A549 (cell line): ENCODE measurements at regions not wholly inside any gene's neighbourhood (a gene's known extent, or its start where the extent isn't known, plus 50 kb on each side); places are given as distances from the start of the nearest gene placed in this dataset.

Source experiments
- ATAC-seq, 2 experiments: fragments of 200-7000 bp in 1 of 2; fragments of >200 bp in 1 of 2; cut with Nextera tagmentation in 1 of 2; cut with Tn5 transposase in 1 of 2; 3 replicates each; pipeline versions ENCODE4 v1.8.0 to v1.9.1; 2018 to 2020; ENCODE audit warnings: mild to moderate bottlenecking in 1 of 2, moderate library complexity in 1 of 2
- CTCF ChIA-PET: fragments of 300-600 bp; sonication (Branson Sonifier 250); formaldehyde crosslinking; extraction: SDS; loops from one replicate; lab custom pipeline; 2021; ENCODE audit warnings: antibody characterized with exemption, inconsistent platforms; lab: Yijun Ruan, JAX
- POLR2A ChIA-PET: fragments of 350-600 bp; formaldehyde crosslinking; extraction: SDS; loops from one replicate; lab custom pipeline; 2021; ENCODE audit warnings: antibody characterized with exemption, inconsistent platforms; lab: Yijun Ruan, JAX
- DNase-seq, 2 experiments: peaks; one replicate each; pipeline versions ENCODE4 v3.0.0 to v3.0.0-alpha.2; 2011 to 2016; ENCODE audit warnings: low read depth in 1 of 2, low spot score in 1 of 2
- FAIRE-seq: peaks from 2 replicates; lab custom pipeline; 2011; peaks lifted over from hg19 to GRCh38; lab: Jason Lieb, UNC
- H3K27ac ChIP-seq, 2 experiments: fragments of >200 bp; sonication (Bioruptor Twin); formaldehyde crosslinking; 3 replicates each; pipeline ENCODE4 v1.5.1; 2016 to 2017
- H3K4me1 ChIP-seq: fragments of >200 bp; sonication (Bioruptor Twin); formaldehyde crosslinking; 3 replicates; pipeline ENCODE4 v1.6.1; 2016
- H3K4me2 ChIP-seq: fragments of >200 bp; sonication (Bioruptor Twin); formaldehyde crosslinking; 3 replicates; pipeline ENCODE4 v1.6.1; 2016
- H3K4me3 ChIP-seq: fragments of >200 bp; sonication (Bioruptor Twin); formaldehyde crosslinking; 3 replicates; pipeline ENCODE4 v1.5.1; 2016
- H3K9me3 ChIP-seq: fragments of >200 bp; sonication (Bioruptor Twin); formaldehyde crosslinking; 3 replicates; pipeline ENCODE4 v1.6.1; 2016
- ATOH8 ChIP-seq: fragments of 250-450 bp; sonication (Bioruptor Pico); IDR thresholded peaks from 2 replicates; pipeline ENCODE4 v1.5.0; 2020; ENCODE audit warnings: low read depth, mild to moderate bottlenecking, moderate library complexity
- CBX2 ChIP-seq: fragments of 200-600 bp; sonication (generic); IDR thresholded peaks from 2 replicates; pipeline ENCODE4 v1.6.1; 2016; ENCODE audit warnings: low read depth, mild to moderate bottlenecking, borderline replicate concordance
- CEBPB ChIP-seq, 2 experiments: fragments of >200 bp in 1 of 2; sonication (Bioruptor Twin) in 1 of 2; formaldehyde crosslinking in 1 of 2; IDR thresholded peaks; 2 replicates each; pipeline ENCODE4 v1.6.1; 2012 to 2016
- CTCF ChIP-seq: fragments of >200 bp; sonication (Bioruptor Twin); formaldehyde crosslinking; IDR thresholded peaks from 3 replicates; pipeline ENCODE4 v1.5.1; 2016
- E2F6 ChIP-seq: IDR thresholded peaks from 2 replicates; pipeline ENCODE4 v1.6.1; 2012; ENCODE audit warnings: low read depth, borderline replicate concordance
- EHMT2 ChIP-seq: fragments of 200-600 bp; sonication (generic); IDR thresholded peaks from 2 replicates; pipeline ENCODE4 v1.6.1; 2016; ENCODE audit warnings: antibody characterized with exemption, low read depth, mild to moderate bottlenecking, moderate library complexity
- EP300 ChIP-seq, 2 experiments: fragments of >200 bp; sonication (Bioruptor Twin); formaldehyde crosslinking; IDR thresholded peaks; 2 replicates in 1 of 2; 3 replicates in 1 of 2; pipeline ENCODE4 v1.6.1; 2016 to 2017
- FOSB ChIP-seq: fragments of 250-450 bp; sonication (Bioruptor Pico); IDR thresholded peaks from 2 replicates; pipeline ENCODE4 v1.5.0; 2020; ENCODE audit warnings: mild to moderate bottlenecking, moderate library complexity
- HDAC2 ChIP-seq: fragments of 200-600 bp; sonication (generic); IDR thresholded peaks from 2 replicates; pipeline ENCODE4 v1.6.1; 2016
- HES2 ChIP-seq: fragments of >200 bp; sonication (Bioruptor Twin); formaldehyde crosslinking; IDR thresholded peaks from 2 replicates; pipeline ENCODE4 v1.6.1; 2016
- HEYL ChIP-seq: fragments of 250-450 bp; sonication (Bioruptor Pico); IDR thresholded peaks from 2 replicates; pipeline ENCODE4 v1.8.0; 2021; ENCODE audit warnings: mild to moderate bottlenecking, moderate library complexity
- HOXA7 ChIP-seq: fragments of 250-450 bp; sonication (Bioruptor Pico); IDR thresholded peaks from 2 replicates; pipeline ENCODE4 v1.5.0; 2020; ENCODE audit warnings: mild to moderate bottlenecking, moderate library complexity
- HOXB13 ChIP-seq: fragments of 250-450 bp; sonication (Bioruptor Pico); IDR thresholded peaks from 2 replicates; pipeline ENCODE4 v1.5.0; 2020; ENCODE audit warnings: low read depth, mild to moderate bottlenecking, moderate library complexity
- HOXB5 ChIP-seq: fragments of 250-450 bp; sonication (Bioruptor Pico); IDR thresholded peaks from 2 replicates; pipeline ENCODE4 v1.5.0; 2020; ENCODE audit warnings: mild to moderate bottlenecking, moderate library complexity
- JUNB ChIP-seq: fragments of >200 bp; sonication (Bioruptor Twin); formaldehyde crosslinking; IDR thresholded peaks from 2 replicates; pipeline ENCODE4 v1.6.1; 2016
- KDM1A ChIP-seq: fragments of 200-600 bp; sonication (generic); IDR thresholded peaks from 2 replicates; pipeline ENCODE4 v1.6.1; 2016; ENCODE audit warnings: low read depth, mild to moderate bottlenecking
- KDM5A ChIP-seq: fragments of 200-600 bp; sonication (generic); IDR thresholded peaks from 2 replicates; pipeline ENCODE4 v1.6.1; 2016; ENCODE audit warnings: antibody characterized with exemption, mild to moderate bottlenecking
- MAX ChIP-seq: IDR thresholded peaks from 2 replicates; pipeline ENCODE4 v1.6.1; 2012
- MAZ ChIP-seq: fragments of 150-350 bp; IDR thresholded peaks from 2 replicates; pipeline ENCODE4 v1.6.1; 2014; ENCODE audit warnings: antibody characterized with exemption, low read depth, low read length, borderline replicate concordance
- MYC ChIP-seq: IDR thresholded peaks from 2 replicates; pipeline ENCODE4 v1.6.1; 2012; ENCODE audit warnings: mild to moderate bottlenecking, inconsistent platforms, low read length, improper control_type of control experiment, borderline replicate concordance
- NR3C1 ChIP-seq: fragments of >200 bp; sonication (Bioruptor Twin); formaldehyde crosslinking; IDR thresholded peaks from 3 replicates; pipeline ENCODE4 v1.6.1; 2017
- PHF8 ChIP-seq: fragments of 200-600 bp; sonication (generic); IDR thresholded peaks from 2 replicates; pipeline ENCODE4 v1.6.1; 2016; ENCODE audit warnings: low read depth, mild to moderate bottlenecking, antibody characterized with exemption, moderate library complexity, borderline replicate concordance
- POLR2AphosphoS2 ChIP-seq: conservative IDR thresholded peaks from 2 replicates; pipeline ENCODE4 v1.6.1; 2012; ENCODE audit warnings: low read length, improper control_type of control experiment, inconsistent platforms
- RAD21 ChIP-seq, 2 experiments: fragments of >200 bp in 1 of 2; sonication (Bioruptor Twin) in 1 of 2; formaldehyde crosslinking in 1 of 2; IDR thresholded peaks in 1 of 2; conservative IDR thresholded peaks in 1 of 2; 2 replicates in 1 of 2; 3 replicates in 1 of 2; pipeline ENCODE4 v1.6.1; 2012 to 2018; ENCODE audit warnings: inconsistent platforms in 1 of 2
- RCOR1 ChIP-seq: fragments of 150-350 bp; IDR thresholded peaks from 2 replicates; pipeline ENCODE4 v1.6.1; 2014; ENCODE audit warnings: antibody characterized with exemption, low read length, low read depth
- SREBF2 ChIP-seq: fragments of 450-650 bp; IDR thresholded peaks from 2 replicates; pipeline ENCODE4 v1.6.1; 2014; ENCODE audit warnings: mild to moderate bottlenecking, moderate library complexity
- TFCP2L1 ChIP-seq: fragments of 250-450 bp; sonication (Bioruptor Pico); IDR thresholded peaks from 2 replicates; pipeline ENCODE4 v1.5.0; 2021; ENCODE audit warnings: mild to moderate bottlenecking
- TP53 ChIP-seq: fragments of 250-450 bp; sonication (Bioruptor Pico); IDR thresholded peaks from 2 replicates; pipeline ENCODE4 v1.5.0; 2021; ENCODE audit warnings: mild to moderate bottlenecking, moderate library complexity
- ZFP36 ChIP-seq: fragments of 450-650 bp; IDR thresholded peaks from 2 replicates; pipeline ENCODE4 v1.6.1; 2014; ENCODE audit warnings: borderline replicate concordance; ENCODE audit not compliant: partially characterized antibody
- WGBS: methylation state at CpG from one replicate; pipeline ENCODE4 v1.1.6; 2017; ENCODE audit errors: missing lambda C conversion rate; 5-methylcytosine and 5-hydroxymethylcytosine counted together

GRCh38 chr5:22988937-22989336 is 135.8 kb upstream of the CDH12 start (continued):
- TF ChIP-seq FOSB (CRISPR knock-in tag) (no peak), HOXB5 (CRISPR knock-in tag) (no peak), TP53 (CRISPR knock-in tag) (no peak), HES2 (no peak), ATOH8 (CRISPR knock-in tag) (no peak), EP300 (IDR thresholded peaks at IDR 0.05) (no peak)

GRCh38 chr5:22986281-22986680 is 133.1 kb upstream of the CDH12 start:
- no peak for FAIRE-seq
- no peak for ATAC-seq
- no peak for TF ChIP-seq CEBPB (IDR thresholded peaks at IDR 0.05)
- TF ChIP-seq MYC: no peak
- TF ChIP-seq HOXA7 (CRISPR knock-in tag): no peak
- no peak for TF ChIP-seq POLR2AphosphoS2
- TF ChIP-seq NR3C1: no peak
- no peak for TF ChIP-seq ATOH8 (CRISPR knock-in tag)
- TF ChIP-seq E2F6: no peak
- no peak for TF ChIP-seq CTCF
- no peak for TF ChIP-seq HEYL
- H3K27ac ChIP-seq: no peak overlapping the region
- DNase-seq: no peak
- no peak overlapping the region for H3K4me2 ChIP-seq
- no peaks in the 10 kb centered on the region for H3K9me3 ChIP-seq
- ChIA-PET CTCF (interaction anchor here (0.5 kb wide), 1 partner anchor 524 kb away, joined by 3 read pairs; no protein-coding TSS in a partner anchor), POLR2A (no interaction called here)
- no peaks in the 10 kb centered on the region for H3K4me1 ChIP-seq
- no peak overlapping the region for H3K4me3 ChIP-seq

GRCh38 chr5:22985446-22985845 is 132.3 kb upstream of the CDH12 start:
- no peak overlapping the region for H3K4me2 ChIP-seq
- no peak for FAIRE-seq
- 78% methylated on average over 1 of the region's 1 CpG for WGBS
- no peak overlapping the region for H3K4me3 ChIP-seq
- DNase-seq: no peak
- ATAC-seq: no peak
- no peak overlapping the region for H3K27ac ChIP-seq
- TF ChIP-seq EP300 (IDR thresholded peaks at IDR 0.05) (no peak), JUNB (no peak), CTCF (no peak), RAD21 (conservative IDR thresholded peaks at IDR 0.05 in 1 of 2, IDR thresholded peaks at IDR 0.05 in 1 of 2) (no peak), HOXB13 (CRISPR knock-in tag) (no peak), EHMT2 (no peak), PHF8 (no peak), HDAC2 (no peak), KDM5A (no peak), KDM1A (no peak), MYC (no peak), CBX2 (no peak), TFCP2L1 (CRISPR knock-in tag) (no peak), MAZ (no peak), RCOR1 (no peak), ZFP36 (no peak), HOXB5 (CRISPR knock-in tag) (no peak), NR3C1 (no peak), MAX (no peak), SREBF2 (no peak)
- no peaks in the 10 kb centered on the region for H3K9me3 ChIP-seq
- no peaks in the 10 kb centered on the region for H3K4me1 ChIP-seq
- ChIA-PET CTCF (no interaction called here), POLR2A (no interaction called here)
